GM19467 (cell line): ENCODE measurements at regions not wholly inside any gene's neighbourhood (a gene's known extent, or its start where the extent isn't known, plus 50 kb on each side); places are given as distances from the start of the nearest gene placed in this dataset.
"Not testable (repeated sequence)": the region's sequence is repeated elsewhere in the genome, so short reads cannot be mapped to it uniquely, and the experiment has no call there.

Source experiments
- ATAC-seq: cut with Tn5 transposase; IDR thresholded peaks from one replicate; pipeline ENCODE4 v1.9.1; 2021; ENCODE audit warnings: mild to moderate bottlenecking, moderate library complexity; ENCODE audit not compliant: unreplicated experiment

DNA sequence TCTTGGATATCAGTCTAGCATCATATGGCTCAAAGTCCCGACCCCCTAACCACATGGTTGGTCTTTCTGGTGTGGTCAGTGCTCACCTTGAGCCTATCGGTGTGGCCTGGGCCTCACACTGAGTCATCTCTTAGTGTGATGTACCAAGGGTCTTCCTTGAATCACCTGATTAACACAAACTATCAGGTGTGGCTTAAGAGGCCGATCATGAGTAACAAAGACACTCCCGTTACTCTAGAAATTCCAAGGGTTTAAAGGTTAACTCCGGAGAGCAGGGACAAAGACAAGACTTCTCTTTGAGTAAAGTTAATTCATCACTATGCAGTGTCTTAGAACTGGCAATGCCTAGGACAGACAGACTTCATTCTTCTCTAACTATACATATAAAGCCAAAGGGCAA is 52.3 kb upstream of the ARMC3 start:
- ATAC-seq, result no peak

DNA sequence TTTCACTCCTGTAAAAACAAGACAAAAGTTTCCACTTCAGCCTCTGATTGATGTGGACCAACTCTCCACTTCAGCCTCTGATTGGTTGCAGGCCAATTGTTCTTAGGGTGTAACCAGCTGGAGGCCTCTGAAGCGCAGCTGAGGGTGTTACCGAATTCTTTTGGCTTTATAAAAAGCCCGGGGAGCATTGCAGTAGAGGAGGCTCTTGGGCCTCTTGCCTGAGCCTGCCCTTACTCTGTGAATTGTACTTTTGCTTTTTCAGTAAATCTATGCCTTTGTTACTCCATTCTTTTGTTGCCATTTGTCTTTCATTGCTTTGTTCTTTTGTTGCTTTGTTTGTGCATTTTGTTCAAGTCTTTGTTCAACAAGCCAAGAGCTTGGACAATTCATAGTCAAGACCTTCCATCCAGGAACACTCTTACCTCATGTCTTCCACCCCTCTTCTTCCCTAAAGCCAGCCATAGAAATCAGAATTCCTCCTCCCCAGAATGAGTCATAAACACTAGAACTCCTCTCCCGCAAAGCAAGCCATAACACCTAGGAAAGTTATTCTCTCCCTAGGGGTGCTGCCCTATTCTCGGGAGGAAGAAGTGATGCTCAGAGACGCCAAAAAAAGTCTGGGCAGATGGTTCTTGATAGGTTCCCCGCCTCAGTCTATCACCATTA is 53.5 kb upstream of the ARMC3 start:
- no peak for ATAC-seq

DNA sequence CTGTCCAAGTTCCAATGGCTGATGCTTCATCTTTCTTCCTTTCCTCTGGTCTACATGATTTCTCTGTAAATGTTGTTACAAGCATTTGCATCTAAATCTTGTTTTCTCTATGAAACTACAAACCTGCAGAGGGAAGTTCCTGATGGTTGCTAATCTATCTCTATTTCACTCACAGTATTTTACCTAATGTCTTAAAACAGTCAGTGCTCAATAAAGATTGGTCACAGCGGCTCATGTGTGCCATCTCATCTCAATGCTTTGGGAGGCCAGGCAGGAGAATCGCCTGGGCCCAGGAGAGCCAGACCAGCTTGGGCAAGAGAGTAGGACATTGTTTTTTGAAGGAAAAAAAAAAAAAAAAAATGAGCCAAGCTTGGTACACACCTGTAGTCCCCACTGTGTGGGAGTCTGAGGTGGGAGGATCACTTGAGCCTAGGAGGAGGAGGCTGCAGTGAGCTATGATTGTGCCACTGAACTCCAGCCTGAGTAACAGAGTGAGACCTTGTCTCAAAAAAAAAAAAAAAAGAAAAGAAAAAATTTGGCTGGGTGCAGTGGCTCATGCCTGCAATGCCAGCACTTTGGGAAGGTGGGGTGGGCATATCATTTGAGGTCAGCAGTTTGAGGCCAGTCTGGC is 71.3 kb upstream of the ARMC3 start:
- no peak for ATAC-seq

DNA sequence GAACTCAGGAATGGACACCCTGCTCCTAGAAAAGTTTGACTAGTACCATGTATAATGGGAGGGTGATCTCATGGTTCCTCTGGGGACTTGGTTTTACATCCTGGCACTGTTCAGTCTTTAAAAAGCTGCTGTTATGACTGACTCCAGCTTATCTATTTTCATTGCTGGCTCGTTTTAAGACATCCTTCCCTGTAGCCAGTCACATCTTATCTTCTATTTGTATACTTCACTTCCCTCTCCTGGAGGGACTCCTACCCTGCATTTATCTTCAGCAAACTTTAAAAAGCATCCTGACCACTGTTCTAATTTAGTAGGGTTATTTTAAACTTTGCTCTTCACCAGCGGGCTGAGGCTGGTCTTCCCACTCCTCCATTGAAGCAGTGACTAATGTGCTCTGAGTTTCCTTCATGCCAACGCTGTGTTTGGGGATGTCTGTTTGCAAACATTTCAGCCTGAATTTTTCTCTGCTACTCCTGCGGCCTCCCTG is 72.9 kb upstream of the ARMC3 start:
- no peak for ATAC-seq

DNA sequence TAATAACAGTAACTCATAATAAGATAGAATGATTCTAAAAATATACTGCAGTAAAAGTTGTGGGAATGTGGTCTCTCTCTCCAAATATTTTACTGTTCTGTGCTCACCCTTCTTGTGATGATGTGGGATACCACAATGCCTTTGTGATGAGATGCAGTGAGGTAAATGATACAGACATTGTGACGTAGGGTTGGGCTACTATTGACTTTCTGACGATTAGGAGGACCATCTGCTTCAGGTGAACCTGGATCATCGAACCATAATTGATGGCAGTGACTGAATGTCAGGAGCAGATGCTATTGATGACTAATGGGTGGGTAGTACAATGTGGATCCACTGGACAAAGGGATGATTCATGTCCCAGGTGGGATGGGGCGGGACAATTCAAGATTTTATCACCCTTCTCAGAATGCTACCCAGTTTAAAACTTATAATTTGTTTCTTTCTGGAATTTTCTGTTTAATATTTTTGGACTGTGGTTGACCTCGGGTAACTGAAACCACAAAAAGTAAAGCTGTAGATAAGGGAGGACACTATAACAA is 73.9 kb upstream of the ARMC3 start:
- no peak for ATAC-seq

DNA sequence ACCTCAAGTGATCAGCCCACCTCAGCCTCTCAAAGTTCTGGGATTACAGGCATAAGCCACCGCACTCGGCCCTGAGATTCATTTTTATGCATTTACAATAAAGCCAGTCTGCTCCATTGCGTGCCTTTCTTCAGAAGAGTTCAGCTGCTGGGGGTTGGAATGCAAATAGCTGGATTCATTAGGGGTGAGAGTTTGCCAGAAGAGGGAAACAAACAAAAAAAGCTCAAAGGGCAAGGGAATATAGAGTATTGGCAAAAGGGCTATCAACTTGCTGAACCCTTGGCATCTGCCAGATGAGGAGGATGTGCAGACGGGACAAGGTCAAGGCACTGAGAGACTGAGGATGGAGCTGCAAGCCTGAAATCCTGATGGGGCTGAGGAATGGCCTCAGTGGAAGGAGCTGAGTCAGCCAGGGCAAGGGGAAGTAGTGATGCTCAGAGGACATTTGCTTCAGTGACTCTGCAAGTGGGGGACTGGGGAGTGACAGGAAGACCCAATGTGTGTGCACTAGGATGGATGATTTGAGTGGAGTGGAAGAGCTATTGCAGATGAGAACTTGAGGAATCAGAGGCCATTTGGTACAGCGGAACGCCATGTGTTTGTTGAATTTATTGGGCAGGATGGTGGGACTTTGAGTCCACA is 75.0 kb upstream of the ARMC3 start:
- no peak for ATAC-seq

DNA sequence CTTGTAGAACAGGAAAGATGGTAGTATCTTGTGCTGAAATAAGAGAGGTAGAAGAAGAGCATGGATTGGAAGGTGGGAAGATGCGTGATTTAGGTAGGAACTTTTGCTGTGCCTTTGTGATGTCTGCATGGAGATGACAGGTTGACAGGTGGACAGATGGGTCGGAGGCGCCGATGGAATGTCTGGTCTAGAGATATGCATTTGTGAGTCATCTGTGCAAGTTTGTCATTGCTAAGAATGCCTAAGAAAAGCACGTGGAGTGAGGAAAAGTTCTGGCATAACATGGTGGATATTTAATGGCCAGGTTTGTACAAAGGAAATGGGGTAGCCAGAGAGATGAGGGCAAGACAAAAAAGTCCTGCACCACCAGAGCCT is 76.0 kb upstream of the ARMC3 start:
- ATAC-seq, result no peak

DNA sequence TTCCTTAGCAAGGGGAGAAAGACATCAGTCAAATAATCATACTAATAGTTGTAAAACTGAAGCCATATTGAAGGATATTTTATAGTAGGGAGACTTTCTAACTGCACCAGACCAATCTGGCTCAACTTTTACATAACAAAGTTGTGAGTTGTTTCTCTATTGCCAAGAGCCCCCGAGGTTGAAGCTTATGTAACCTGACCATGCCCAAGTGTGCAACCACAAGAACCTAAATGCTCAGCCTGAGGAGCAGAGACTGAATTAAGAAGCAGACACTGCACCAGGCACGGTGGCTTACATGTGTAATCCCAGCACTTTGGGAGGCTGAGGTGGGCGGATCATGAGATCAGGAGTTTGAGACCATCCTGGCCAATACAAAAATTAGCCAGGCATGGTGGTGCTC is 77.3 kb upstream of the ARMC3 start:
- ATAC-seq, result no peak

DNA sequence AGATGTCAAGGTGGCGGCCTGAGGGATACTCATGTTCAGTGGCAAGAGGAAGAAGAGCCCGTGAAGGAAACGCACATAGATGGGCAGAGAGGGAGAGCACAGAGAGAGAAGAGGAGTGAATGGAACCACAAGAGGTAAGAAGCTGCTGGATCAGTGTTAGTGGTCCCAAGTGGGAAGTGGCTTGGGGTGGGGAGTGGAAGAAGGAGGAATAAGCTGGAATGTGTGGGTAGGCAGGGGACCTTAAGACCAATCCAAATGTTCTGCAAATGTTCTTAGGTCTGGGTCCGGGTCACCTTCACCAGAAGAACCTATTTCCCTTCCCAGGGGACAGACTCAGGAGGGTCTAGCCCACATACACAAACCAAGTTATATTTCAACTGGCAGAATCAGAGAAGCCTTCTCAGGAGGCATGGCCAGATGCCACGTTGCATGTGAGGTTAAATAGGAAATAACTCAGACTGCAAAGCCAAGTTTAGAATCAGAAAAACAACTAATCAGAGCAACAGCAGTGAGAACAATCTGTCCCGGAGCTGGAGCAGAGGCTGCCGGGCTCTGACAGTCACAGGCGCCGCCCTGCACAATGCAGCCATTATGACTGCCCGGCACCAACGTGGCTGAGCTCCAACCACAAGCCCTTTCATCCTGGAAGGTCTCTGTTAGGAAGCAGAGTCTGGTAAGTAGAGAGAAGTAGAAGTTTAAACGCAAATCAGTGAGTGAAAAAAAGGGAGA is 78.6 kb upstream of the ARMC3 start:
- no peak for ATAC-seq

DNA sequence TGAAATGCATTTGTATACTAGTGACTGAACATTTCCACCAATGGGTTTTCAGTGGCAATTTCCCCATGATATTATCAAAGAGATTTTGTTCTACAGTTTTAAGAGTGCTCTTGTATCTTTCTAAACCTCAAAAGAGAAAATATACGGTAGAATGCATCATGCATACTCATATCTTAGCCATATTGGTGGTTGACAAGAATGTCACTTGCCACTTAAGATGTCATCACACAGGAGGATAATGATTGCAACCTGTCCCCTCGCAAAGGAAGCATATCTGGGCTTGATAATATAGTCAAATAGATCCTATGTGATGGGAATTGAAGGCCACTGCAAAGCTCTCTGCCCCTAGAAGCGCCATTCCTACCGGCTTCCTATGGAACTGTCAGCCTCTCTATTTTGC is 79.3 kb upstream of the ARMC3 start:
- ATAC-seq, result no peak

DNA sequence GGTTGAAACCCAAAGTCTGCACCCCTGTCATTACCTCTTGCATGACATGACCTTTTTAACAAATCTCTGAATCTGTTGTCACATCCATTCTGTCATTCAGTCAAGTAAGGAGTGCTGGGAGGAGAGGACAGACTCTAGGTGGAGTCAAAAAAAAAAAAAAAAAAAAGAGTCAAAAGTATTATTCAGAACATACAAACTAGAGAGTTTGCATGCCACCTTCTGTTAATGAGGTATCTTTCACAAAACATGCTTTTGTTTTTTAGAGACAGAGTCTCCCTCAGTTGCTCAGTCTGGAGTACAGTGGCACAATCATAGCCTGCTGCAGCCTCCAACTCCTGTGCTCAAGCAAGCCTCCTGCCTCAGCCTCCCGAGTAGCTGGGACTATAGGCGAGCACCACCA is 81.6 kb upstream of the ARMC3 start:
- ATAC-seq, result no peak

DNA sequence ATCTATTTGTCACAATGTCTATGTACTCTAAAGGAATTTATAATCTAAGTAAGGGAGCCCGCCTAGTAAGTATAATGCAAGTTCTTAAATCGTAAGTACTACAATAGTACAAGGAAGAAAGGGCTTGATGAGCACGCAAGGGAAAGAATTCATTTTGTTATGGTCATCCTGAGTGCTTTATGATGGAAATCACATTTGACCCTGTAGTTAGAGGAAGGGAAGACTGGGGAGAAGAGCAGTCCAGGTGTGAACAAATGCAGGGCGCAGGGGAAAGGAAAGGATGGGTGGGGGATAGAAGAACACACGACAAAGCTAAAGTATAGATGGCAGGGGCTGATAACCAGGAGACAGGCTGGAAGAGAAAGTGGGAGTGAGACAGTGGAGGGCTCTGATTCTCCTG is 88.2 kb upstream of the ARMC3 start:
- ATAC-seq, result no peak

DNA sequence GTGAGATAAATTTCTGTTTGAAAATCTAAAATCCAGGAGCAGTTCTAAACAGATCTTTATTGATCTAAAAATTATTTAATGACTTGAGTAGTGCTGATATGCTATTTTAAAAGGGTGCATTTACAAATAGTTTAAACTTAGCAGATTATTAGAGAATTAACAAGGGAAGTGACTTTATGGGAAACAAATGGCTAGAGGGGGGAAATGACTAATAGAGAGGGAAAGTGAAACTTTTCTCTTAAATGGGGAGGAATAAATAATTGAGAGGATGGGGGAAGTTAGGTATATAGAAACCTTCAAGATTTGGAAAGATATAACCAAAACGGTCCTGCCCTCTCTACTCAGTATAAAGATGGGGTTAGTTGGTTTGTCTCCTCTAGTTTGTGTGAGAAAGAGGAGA is 90.1 kb upstream of the ARMC3 start:
- ATAC-seq, result no peak

DNA sequence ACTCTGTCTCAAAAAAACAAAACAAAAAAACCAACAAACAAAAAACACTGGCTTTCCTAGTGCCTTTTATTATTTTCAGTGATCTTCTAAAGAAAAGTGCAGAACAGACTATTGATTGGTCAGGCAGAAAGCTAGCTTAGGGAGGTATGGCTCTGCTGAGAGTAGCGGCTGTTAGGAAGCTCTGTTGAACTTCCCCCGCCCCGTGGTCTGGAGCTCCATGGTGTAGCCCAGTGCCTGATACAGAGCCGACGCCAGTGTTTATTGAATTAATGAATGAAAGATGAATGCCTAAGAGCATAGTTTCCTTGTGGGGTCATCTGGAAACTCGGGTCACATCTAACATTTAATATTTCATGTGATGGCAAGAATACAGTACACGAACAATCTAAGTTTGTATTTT is 90.5 kb upstream of the ARMC3 start:
- ATAC-seq, result no peak

DNA sequence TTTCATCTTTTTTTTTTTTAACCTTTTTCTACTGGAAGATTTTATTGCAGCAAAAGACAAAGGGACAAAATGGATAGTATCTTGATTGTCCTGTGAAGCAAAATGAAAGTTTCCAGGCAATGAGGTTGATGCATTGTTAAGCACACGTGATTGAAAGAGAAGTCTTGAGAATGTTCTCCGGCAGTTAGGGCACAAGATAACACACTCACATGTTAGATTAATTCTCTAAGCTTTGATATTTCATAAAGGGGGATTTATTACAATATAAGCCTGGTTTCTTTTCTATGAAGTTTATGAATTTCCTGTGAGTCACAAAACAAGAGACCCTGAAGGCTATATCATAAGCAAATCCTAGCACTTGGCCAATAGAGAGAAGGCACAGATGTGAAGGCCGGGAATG is 93.4 kb upstream of the ARMC3 start:
- ATAC-seq, result no peak

DNA sequence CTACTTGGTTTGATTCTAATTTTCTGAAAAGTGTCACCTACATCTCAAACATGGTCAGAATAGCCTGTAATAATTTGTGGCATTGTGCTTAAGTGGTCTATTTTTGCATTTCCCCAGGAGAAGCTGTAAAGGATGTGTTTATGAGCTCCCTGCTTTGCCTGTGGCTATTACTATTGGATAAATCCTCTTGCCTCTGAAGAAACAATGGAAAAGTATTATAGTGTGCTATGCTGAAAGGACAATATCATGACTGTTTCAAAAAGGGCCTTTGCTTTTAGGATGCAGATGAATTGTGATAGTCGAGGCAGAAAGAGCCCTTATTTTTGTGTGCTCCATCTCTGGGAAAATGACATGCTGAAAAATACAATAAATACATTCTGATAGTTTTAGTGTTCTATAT is 94.1 kb upstream of the ARMC3 start:
- ATAC-seq, result no peak

DNA sequence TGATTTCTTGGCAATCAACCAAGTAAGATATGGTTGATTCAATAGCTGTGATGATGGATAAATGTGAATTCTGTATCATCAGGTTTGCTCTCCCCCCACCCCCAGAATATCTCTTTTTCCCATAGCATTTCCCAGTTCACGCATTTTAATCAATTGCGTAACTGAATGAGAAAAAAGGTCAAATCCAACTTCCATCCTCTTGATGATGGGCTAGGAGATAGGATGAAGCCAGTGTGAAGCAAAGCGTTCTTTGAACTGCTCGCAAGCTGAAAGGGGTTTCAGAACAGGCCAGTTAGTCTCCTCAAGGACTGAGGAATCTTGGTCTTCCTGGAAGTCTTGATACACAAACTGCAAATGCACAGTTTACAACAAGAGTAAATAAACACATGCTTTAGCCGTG is 94.5 kb upstream of the ARMC3 start:
- ATAC-seq, result no peak

DNA sequence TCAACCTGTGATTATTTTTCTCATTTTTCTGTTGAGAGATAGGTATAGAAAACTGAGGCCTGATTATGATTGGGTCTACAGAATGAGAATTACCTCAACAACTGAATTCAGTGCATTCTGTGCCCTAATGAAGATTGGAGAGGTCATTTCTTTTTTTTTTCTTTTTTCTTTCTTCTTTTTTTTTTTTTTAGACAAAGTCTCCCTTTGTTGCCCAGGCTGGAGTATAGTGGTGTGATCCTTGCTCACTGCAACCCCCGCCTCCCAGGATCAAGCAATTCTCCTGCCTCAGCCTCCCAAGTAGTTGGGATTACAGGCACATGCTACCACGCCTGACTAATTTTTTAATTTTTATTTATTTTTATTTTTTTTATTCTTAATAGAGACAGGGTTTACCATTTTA is 95.0 kb upstream of the ARMC3 start:
- no peak for ATAC-seq

DNA sequence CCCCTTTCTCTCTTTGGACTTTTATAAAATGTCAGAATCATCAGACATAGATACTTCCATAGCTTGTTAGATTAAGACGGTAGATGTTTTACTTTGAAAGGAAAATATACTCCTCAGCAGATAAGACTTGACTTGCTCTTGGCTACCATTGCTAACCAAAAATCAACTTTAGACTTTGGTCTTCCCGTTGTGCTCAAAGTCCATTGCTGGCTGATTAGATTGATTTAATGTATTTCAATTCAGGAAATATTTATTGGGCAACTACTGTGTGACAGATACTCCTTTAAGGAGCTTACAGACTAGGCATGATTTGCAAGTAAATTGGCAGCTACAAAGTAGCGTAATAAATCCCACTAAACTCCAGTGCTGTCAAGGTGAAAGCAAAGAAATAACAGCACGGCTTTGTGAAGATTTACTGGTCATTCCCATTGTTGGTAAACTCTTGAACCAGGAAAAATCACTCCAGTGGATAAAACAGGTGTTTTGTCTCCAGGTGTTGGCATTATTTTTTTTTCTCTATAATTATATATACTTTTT is 95.7 kb upstream of the ARMC3 start:
- ATAC-seq, result no peak

DNA sequence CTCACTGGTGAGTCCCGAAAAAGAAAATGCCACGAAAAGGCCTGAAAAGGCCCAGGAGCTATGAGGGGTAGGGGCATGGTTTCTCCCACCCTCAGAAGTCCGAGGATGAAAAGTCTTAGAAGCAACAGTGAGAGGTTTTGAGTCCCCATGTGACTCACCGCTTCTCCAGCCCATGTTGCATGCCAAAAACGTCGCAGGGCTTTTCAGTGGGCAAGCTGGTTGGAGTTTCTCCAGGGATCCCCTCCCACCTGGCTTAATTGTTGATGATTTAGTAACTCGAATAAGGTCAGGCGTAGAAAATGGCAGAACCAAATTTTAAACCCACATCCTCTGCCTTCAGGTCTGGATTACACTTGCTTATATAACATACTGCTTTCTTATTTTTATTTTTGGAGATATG is 96.3 kb upstream of the ARMC3 start:
- no peak for ATAC-seq

DNA sequence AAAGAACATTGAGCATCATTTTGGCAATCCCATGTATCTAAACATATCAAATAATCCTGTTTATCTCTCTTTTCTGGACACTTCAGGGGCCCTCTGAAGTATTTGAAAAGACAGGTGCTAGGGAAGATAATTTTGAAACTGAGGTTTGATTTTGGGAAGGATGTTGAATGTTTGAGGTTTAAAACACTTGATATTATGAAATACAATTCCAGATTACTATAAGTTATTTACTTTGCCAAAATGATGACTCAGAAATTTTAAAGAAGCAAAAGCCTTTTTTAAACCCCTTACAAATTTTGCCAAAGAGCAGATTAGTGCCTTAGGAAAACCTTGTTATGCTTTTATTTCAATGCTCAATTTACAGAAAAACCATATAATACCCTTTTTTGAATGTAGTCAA is 99.1 kb upstream of the ARMC3 start:
- ATAC-seq, result not testable (repeated sequence)
